NCI-H510A (cell line): ENCODE measurements at regions not wholly inside any gene's neighbourhood (a gene's known extent, or its start where the extent isn't known, plus 50 kb on each side); places are given as distances from the start of the nearest gene placed in this dataset.
A peak's percentile ranks its signal among the peaks of the same experiment; 100 is the strongest.
"Not testable (repeated sequence)": the region's sequence is repeated elsewhere in the genome, so short reads cannot be mapped to it uniquely, and the experiment has no call there.

ENCODE experiments used
- DNase-seq: peaks from one replicate; lab custom pipeline; 2025; lab: John Stamatoyannopoulos, UW

- no peak for DNase-seq
Measured at GRCh38 chr6:56803594-56803993, 151.3 kb upstream of the BEND6 start.

- peak; percentile 79 for DNase-seq
Measured at GRCh38 chr6:56802584-56802983, 152.3 kb upstream of the BEND6 start.

GRCh38 chr6:56799989-56800388, 154.9 kb upstream of the BEND6 start:
- DNase-seq = no peak

GRCh38 chr6:56798163-56798562, 155.5 kb upstream of the DST start:
- peak; percentile 11 for DNase-seq

- no peak for DNase-seq
Measured at GRCh38 chr6:56796196-56796532, 153.5 kb upstream of the DST start.

- no peak for DNase-seq
Measured at GRCh38 chr6:56795466-56796195, 152.9 kb upstream of the DST start.

GRCh38 chr6:56794421-56794820, 151.7 kb upstream of the DST start:
- no peak for DNase-seq

- DNase-seq = no peak
Measured at GRCh38 chr6:56793938-56794337, 151.2 kb upstream of the DST start.

GRCh38 chr6:56790414-56790813, 147.7 kb upstream of the DST start:
- no peak for DNase-seq

GRCh38 chr6:56789879-56790278, 147.2 kb upstream of the DST start:
- no peak for DNase-seq

GRCh38 chr6:56789342-56789741, 146.7 kb upstream of the DST start:
- no peak for DNase-seq

GRCh38 chr6:56787209-56787608, 144.5 kb upstream of the DST start:
- DNase-seq = no peak

GRCh38 chr6:56786256-56786655, 143.6 kb upstream of the DST start:
- no peak for DNase-seq

GRCh38 chr6:56785536-56785935, 142.8 kb upstream of the DST start:
- not testable (repeated sequence) for DNase-seq

GRCh38 chr6:56780109-56780508, 137.4 kb upstream of the DST start:
- not testable (repeated sequence) for DNase-seq

- DNase-seq = not testable (repeated sequence)
Measured at GRCh38 chr6:56778503-56778902, 135.8 kb upstream of the DST start.

- no peak for DNase-seq
Measured at GRCh38 chr6:56775498-56776166, 132.9 kb upstream of the DST start.

- no peak for DNase-seq
Measured at GRCh38 chr6:56772737-56773184, 130.1 kb upstream of the DST start.

- no peak for DNase-seq
Measured at GRCh38 chr6:56771929-56772607, 129.4 kb upstream of the DST start.

- DNase-seq = no peak
Measured at GRCh38 chr6:56771189-56771588, 128.5 kb upstream of the DST start.

GRCh38 chr6:56770011-56770520, 127.4 kb upstream of the DST start:
- DNase-seq = no peak

- DNase-seq = no peak
Measured at GRCh38 chr6:56767892-56768531, 125.3 kb upstream of the DST start.
